ENCODE measurements at regions not wholly inside any gene's neighbourhood (a gene's known extent, or its start where the extent isn't known, plus 50 kb on each side); places are given as distances from the start of the nearest gene placed in this dataset.

GRCh38 chr3:10744098-10744465, 71.9 kb upstream of the SLC6A11 start:
- Mint-ChIP-seq H3K27me3 (peaks cover 5 to 39% of the 10 kb centered on the region in 2 donors), H3K9me3 (no peaks in the 10 kb centered on the region), H3K4me3 (no peak overlapping the region), H3K4me1 (peaks cover 2 to 3% (median 2%) of the 10 kb centered on the region in 3 donors), H3K27ac (no peak overlapping the region), H3K36me3 (no peaks in the 10 kb centered on the region)
- CTCF ChIA-PET: no interaction called here
- Histone ChIP-seq H3K9me3 (ENCODE audit: low read length) (no peaks in the 10 kb centered on the region), H3K4me3 (ENCODE audit: low read length) (no peak overlapping the region), H3K36me3 (ENCODE audit: insufficient read depth, low read length) (no peaks in the 10 kb centered on the region), H3K27me3 (ENCODE audit: insufficient read depth, low read length, poor library complexity, severe bottlenecking) (peaks cover 8% of the 10 kb centered on the region), H3K27ac (ENCODE audit: low read depth, low read length) (no peak overlapping the region), H3K4me1 (ENCODE audit: insufficient read depth, low read length) (no peaks in the 10 kb centered on the region)
- DNase-seq: no peak
- POLR2A ChIA-PET: no interaction called here

- Histone ChIP-seq H3K27ac (ENCODE audit: low read depth, low read length) (no peak overlapping the region), H3K27me3 (ENCODE audit: insufficient read depth, low read length, poor library complexity, severe bottlenecking) (peaks cover 4% of the 10 kb centered on the region), H3K36me3 (ENCODE audit: insufficient read depth, low read length) (no peaks in the 10 kb centered on the region), H3K9me3 (ENCODE audit: low read length) (no peaks in the 10 kb centered on the region), H3K4me3 (ENCODE audit: low read length) (no peak overlapping the region), H3K4me1 (ENCODE audit: insufficient read depth, low read length) (no peaks in the 10 kb centered on the region)
- Mint-ChIP-seq H3K4me1 (no peaks in the 10 kb centered on the region), H3K4me3 (no peak overlapping the region), H3K27ac (no peak overlapping the region), H3K27me3 (peaks cover 5 to 28% of the 10 kb centered on the region in 2 donors), H3K36me3 (no peaks in the 10 kb centered on the region), H3K9me3 (no peaks in the 10 kb centered on the region)
- ChIA-PET CTCF (no interaction called here), POLR2A (no interaction called here)
- DNase-seq: no peak
These were observed 70.6 kb upstream of the SLC6A11 start for GRCh38 chr3:10745392-10745791.

- Mint-ChIP-seq H3K4me1 (no peaks in the 10 kb centered on the region), H3K36me3 (no peaks in the 10 kb centered on the region), H3K9me3 (no peaks in the 10 kb centered on the region), H3K4me3 (peak overlapping the region in 1 of 7 donors; percentile 2), H3K27ac (no peak overlapping the region), H3K27me3 (peaks cover 5 to 22% of the 10 kb centered on the region in 2 donors)
- CTCF ChIA-PET: no interaction called here
- no peak for DNase-seq
- peaks cover 4% of the 10 kb centered on the region for H3K27me3 ChIP-seq (ENCODE audit: insufficient read depth, low read length, poor library complexity, severe bottlenecking)
- H3K9me3 ChIP-seq (ENCODE audit: low read length): no peaks in the 10 kb centered on the region
- no peaks in the 10 kb centered on the region for H3K4me1 ChIP-seq (ENCODE audit: insufficient read depth, low read length)
- no peak overlapping the region for H3K4me3 ChIP-seq (ENCODE audit: low read length)
- H3K27ac ChIP-seq (ENCODE audit: low read depth, low read length): no peak overlapping the region
- no peaks in the 10 kb centered on the region for H3K36me3 ChIP-seq (ENCODE audit: insufficient read depth, low read length)
- POLR2A ChIA-PET: no interaction called here
These were observed 70.0 kb upstream of the SLC6A11 start for GRCh38 chr3:10746001-10746400.

GRCh38 chr3:10746684-10747083, 69.3 kb upstream of the SLC6A11 start:
- Mint-ChIP-seq H3K36me3 (no peaks in the 10 kb centered on the region), H3K27me3 (peaks cover 5 to 20% of the 10 kb centered on the region in 2 donors), H3K4me1 (no peaks in the 10 kb centered on the region), H3K4me3 (no peak overlapping the region), H3K9me3 (no peaks in the 10 kb centered on the region), H3K27ac (no peak overlapping the region)
- peaks cover 4% of the 10 kb centered on the region for H3K27me3 ChIP-seq (ENCODE audit: insufficient read depth, low read length, poor library complexity, severe bottlenecking)
- no peaks in the 10 kb centered on the region for H3K36me3 ChIP-seq (ENCODE audit: insufficient read depth, low read length)
- POLR2A ChIA-PET: no interaction called here
- CTCF ChIA-PET: no interaction called here
- no peak overlapping the region for H3K4me3 ChIP-seq (ENCODE audit: low read length)
- no peaks in the 10 kb centered on the region for H3K9me3 ChIP-seq (ENCODE audit: low read length)
- H3K27ac ChIP-seq (ENCODE audit: low read depth, low read length): no peak overlapping the region
- no peaks in the 10 kb centered on the region for H3K4me1 ChIP-seq (ENCODE audit: insufficient read depth, low read length)
- DNase-seq: no peak

- Histone ChIP-seq H3K27ac (ENCODE audit: low read depth, low read length) (no peak overlapping the region), H3K27me3 (ENCODE audit: insufficient read depth, low read length, poor library complexity, severe bottlenecking) (peaks cover 4% of the 10 kb centered on the region), H3K4me1 (ENCODE audit: insufficient read depth, low read length) (no peaks in the 10 kb centered on the region), H3K4me3 (ENCODE audit: low read length) (no peak overlapping the region), H3K36me3 (ENCODE audit: insufficient read depth, low read length) (no peaks in the 10 kb centered on the region), H3K9me3 (ENCODE audit: low read length) (no peaks in the 10 kb centered on the region)
- CTCF ChIA-PET: no interaction called here
- DNase-seq: no peak
- no peak overlapping the region for H3K4me3 Mint-ChIP-seq
- H3K4me1 Mint-ChIP-seq: no peaks in the 10 kb centered on the region
- POLR2A ChIA-PET: no interaction called here
- peak overlapping the region in 1 of 8 donors; percentile 3 for H3K27ac Mint-ChIP-seq
- no peaks in the 10 kb centered on the region for H3K36me3 Mint-ChIP-seq
- H3K9me3 Mint-ChIP-seq: no peaks in the 10 kb centered on the region
- H3K27me3 Mint-ChIP-seq: peaks cover 5 to 20% of the 10 kb centered on the region in 2 donors
These were observed 68.7 kb upstream of the SLC6A11 start for GRCh38 chr3:10747341-10747740.

- no peaks in the 10 kb centered on the region for H3K9me3 Mint-ChIP-seq
These were observed 68.0 kb upstream of the SLC6A11 start for GRCh38 chr3:10748040-10748439.

GRCh38 chr3:10753964-10754363, 62.1 kb upstream of the SLC6A11 start:
- POLR2A ChIA-PET: no interaction called here
- Mint-ChIP-seq H3K27ac (no peak overlapping the region), H3K27me3 (peaks cover 14 to 41% of the 10 kb centered on the region in 2 donors), H3K9me3 (peaks cover 0 to 2% (median 0%) of the 10 kb centered on the region in 5 donors), H3K4me1 (no peaks in the 10 kb centered on the region), H3K4me3 (no peak overlapping the region), H3K36me3 (no peaks in the 10 kb centered on the region)
- Histone ChIP-seq H3K4me1 (ENCODE audit: insufficient read depth, low read length) (no peaks in the 10 kb centered on the region), H3K27me3 (ENCODE audit: insufficient read depth, low read length, poor library complexity, severe bottlenecking) (no peaks in the 10 kb centered on the region), H3K36me3 (ENCODE audit: insufficient read depth, low read length) (no peaks in the 10 kb centered on the region), H3K27ac (ENCODE audit: low read depth, low read length) (no peak overlapping the region), H3K4me3 (ENCODE audit: low read length) (no peak overlapping the region), H3K9me3 (ENCODE audit: low read length) (no peaks in the 10 kb centered on the region)
- CTCF ChIA-PET: no interaction called here
- no peak for DNase-seq

More at GRCh38 chr3:10748040-10748439, 68.0 kb upstream of the SLC6A11 start:
- ChIA-PET CTCF (no interaction called here), POLR2A (no interaction called here)
- no peaks in the 10 kb centered on the region for H3K36me3 Mint-ChIP-seq
- Histone ChIP-seq H3K9me3 (ENCODE audit: low read length) (no peaks in the 10 kb centered on the region), H3K27ac (ENCODE audit: low read depth, low read length) (no peak overlapping the region), H3K36me3 (ENCODE audit: insufficient read depth, low read length) (no peaks in the 10 kb centered on the region), H3K4me1 (ENCODE audit: insufficient read depth, low read length) (no peaks in the 10 kb centered on the region), H3K27me3 (ENCODE audit: insufficient read depth, low read length, poor library complexity, severe bottlenecking) (peaks cover 4% of the 10 kb centered on the region), H3K4me3 (ENCODE audit: low read length) (no peak overlapping the region)
- H3K4me1 Mint-ChIP-seq: no peaks in the 10 kb centered on the region
- H3K27ac Mint-ChIP-seq: no peak overlapping the region
- H3K27me3 Mint-ChIP-seq: peaks cover 5 to 19% of the 10 kb centered on the region in 2 donors
- no peak for DNase-seq
- no peak overlapping the region for H3K4me3 Mint-ChIP-seq

- ChIA-PET CTCF (interaction anchor here (1.6 kb wide), 1 partner anchor 18 kb away, joined by 6 read pairs; no protein-coding TSS in a partner anchor), POLR2A (no interaction called here)
- Histone ChIP-seq H3K9me3 (ENCODE audit: low read length) (no peaks in the 10 kb centered on the region), H3K36me3 (ENCODE audit: insufficient read depth, low read length) (no peaks in the 10 kb centered on the region), H3K27me3 (ENCODE audit: insufficient read depth, low read length, poor library complexity, severe bottlenecking) (no peaks in the 10 kb centered on the region), H3K4me3 (ENCODE audit: low read length) (no peak overlapping the region), H3K27ac (ENCODE audit: low read depth, low read length) (no peak overlapping the region), H3K4me1 (ENCODE audit: insufficient read depth, low read length) (no peaks in the 10 kb centered on the region)
- Mint-ChIP-seq H3K9me3 (peaks cover 0 to 2% (median 0%) of the 10 kb centered on the region in 5 donors), H3K4me3 (no peak overlapping the region), H3K27ac (no peak overlapping the region), H3K4me1 (no peaks in the 10 kb centered on the region), H3K27me3 (peaks cover 16 to 55% of the 10 kb centered on the region in 2 donors), H3K36me3 (no peaks in the 10 kb centered on the region)
- no peak for DNase-seq
These were observed 59.5 kb upstream of the SLC6A11 start for GRCh38 chr3:10756546-10756945.

Data from CD8-positive, alpha-beta memory T cell (primary cell).